HG03095 (cell line): ENCODE measurements at regions not wholly inside any gene's neighbourhood (a gene's known extent, or its start where the extent isn't known, plus 50 kb on each side); places are given as distances from the start of the nearest gene placed in this dataset.

Experiments used
- ATAC-seq: cut with Tn5 transposase; IDR thresholded peaks from one replicate; pipeline ENCODE4 v1.9.1; 2021; ENCODE audit warnings: moderate library complexity; ENCODE audit not compliant: unreplicated experiment

GRCh38 chr3:190790185-190790584, 72.3 kb downstream of the GMNC start:
- no peak for ATAC-seq

- no peak for ATAC-seq
Observed at GRCh38 chr3:190786898-190787297, 75.6 kb downstream of the GMNC start.

- ATAC-seq = no peak
Observed at GRCh38 chr3:190785047-190785446, 77.4 kb downstream of the GMNC start.

- ATAC-seq = no peak
Observed at GRCh38 chr3:190780524-190780923, 82.0 kb downstream of the GMNC start.

GRCh38 chr3:190774633-190775032, 87.9 kb downstream of the GMNC start:
- ATAC-seq = no peak

- no peak for ATAC-seq
Observed at GRCh38 chr3:190773948-190774347, 88.5 kb downstream of the GMNC start.

GRCh38 chr3:190772831-190773230, 89.7 kb downstream of the GMNC start:
- ATAC-seq = no peak

- no peak for ATAC-seq
Observed at GRCh38 chr3:190768891-190769290, 93.6 kb downstream of the GMNC start.

- ATAC-seq = no peak
Observed at GRCh38 chr3:190767851-190768250, 94.6 kb downstream of the GMNC start.

GRCh38 chr3:190764231-190765134, 98.0 kb downstream of the GMNC start:
- ATAC-seq = no peak

- ATAC-seq = no peak
Observed at GRCh38 chr3:190762801-190763200, 99.7 kb downstream of the GMNC start.

GRCh38 chr3:190747571-190747970, 114.9 kb downstream of the GMNC start:
- ATAC-seq = no peak

GRCh38 chr3:190746986-190747385, 115.5 kb downstream of the GMNC start:
- ATAC-seq = no peak

- no peak for ATAC-seq
Observed at GRCh38 chr3:190746531-190746930, 116.0 kb downstream of the GMNC start.

- no peak for ATAC-seq
Observed at GRCh38 chr3:190741788-190742187, 120.7 kb downstream of the GMNC start.

GRCh38 chr3:190739641-190740185, 122.8 kb downstream of the GMNC start:
- ATAC-seq = no peak

- no peak for ATAC-seq
Observed at GRCh38 chr3:190738636-190739155, 123.8 kb downstream of the GMNC start.

- no peak for ATAC-seq
Observed at GRCh38 chr3:190737446-190737845, 125.0 kb downstream of the GMNC start.

- no peak for ATAC-seq
Observed at GRCh38 chr3:190734490-190734889, 128.0 kb downstream of the GMNC start.

- ATAC-seq = no peak
Observed at GRCh38 chr3:190733591-190734146, 128.8 kb downstream of the GMNC start.

GRCh38 chr3:190731596-190731995, 130.9 kb downstream of the GMNC start:
- ATAC-seq = no peak
